ENCODE measurements at regions not wholly inside any gene's neighbourhood (a gene's known extent, or its start where the extent isn't known, plus 50 kb on each side); places are given as distances from the start of the nearest gene placed in this dataset.
"Not testable (repeated sequence)": the region's sequence is repeated elsewhere in the genome, so short reads cannot be mapped to it uniquely, and the experiment has no call there.

GRCh38 chr18:60018134-60018533 is 118.3 kb downstream of the PMAIP1 start:
- not testable (repeated sequence) for TF ChIP-seq EZH2 (IDR thresholded peaks at IDR 0.05; ENCODE audit: low read length, missing control alignments); CTCF (conservative IDR thresholded peaks at IDR 0.05 in 1 of 2, IDR thresholded peaks at IDR 0.05 in 1 of 2; ENCODE audit: low read depth in 1 of 2, low read length in 2 of 2)
